ENCODE measurements at regions not wholly inside any gene's neighbourhood (a gene's known extent, or its start where the extent isn't known, plus 50 kb on each side); places are given as distances from the start of the nearest gene placed in this dataset.
A peak's percentile ranks its signal among the peaks of the same experiment; 100 is the strongest.

GRCh38 chr18:79622004-79622403 lies 57.6 kb upstream of the CTDP1 start:
- WGBS, 2 donors: 79 to 89% methylated on average over 4 of the region's 4 CpGs
- no peak for DNase-seq (ENCODE audit: low spot score in 2 of 2)
- Histone ChIP-seq H3K4me1 (peaks cover 0 to 9% (median 2%) of the 10 kb centered on the region in 4 donors), H3K27ac (no peak overlapping the region), H3K27me3 (no peaks in the 10 kb centered on the region), H3K4me3 (no peak overlapping the region), H3K9me3 (peaks cover 0 to 9% (median 0%) of the 10 kb centered on the region in 4 donors), H3K36me3 (no peaks in the 10 kb centered on the region)
- TF ChIP-seq CTCF (IDR thresholded peaks at IDR 0.05): no peak
- TF ChIP-seq EP300 (IDR thresholded peaks at IDR 0.05): no peak
- no peak for TF ChIP-seq POLR2A (IDR thresholded peaks at IDR 0.05)

- 79 to 81% methylated on average over 8 of the region's 8 CpGs for WGBS, 2 donors
- H3K36me3 ChIP-seq: no peaks in the 10 kb centered on the region
- no peak overlapping the region for H3K4me3 ChIP-seq
- H3K27ac ChIP-seq: no peak overlapping the region
- no peak for TF ChIP-seq CTCF (IDR thresholded peaks at IDR 0.05)
- no peak for TF ChIP-seq EP300 (IDR thresholded peaks at IDR 0.05)
- TF ChIP-seq POLR2A (IDR thresholded peaks at IDR 0.05): no peak
- DNase-seq (ENCODE audit: low spot score in 2 of 2): no peak
- H3K9me3 ChIP-seq: no peaks in the 10 kb centered on the region
- H3K27me3 ChIP-seq: no peaks in the 10 kb centered on the region
- H3K4me1 ChIP-seq: peaks cover 0 to 9% (median 2%) of the 10 kb centered on the region in 4 donors
Observed at GRCh38 chr18:79624356-79625170, 55.0 kb upstream of the CTDP1 start.

GRCh38 chr18:79625195-79625923 lies 54.2 kb upstream of the CTDP1 start:
- H3K27me3 ChIP-seq: no peaks in the 10 kb centered on the region
- no peak overlapping the region for H3K4me3 ChIP-seq
- WGBS, 2 donors: 54 to 63% methylated on average over 17 of the region's 17 CpGs
- peak in 1 of 2 donors; percentile 40 for TF ChIP-seq EP300 (IDR thresholded peaks at IDR 0.05)
- TF ChIP-seq CTCF (IDR thresholded peaks at IDR 0.05): no peak
- peaks cover 0 to 9% (median 2%) of the 10 kb centered on the region in 4 donors for H3K4me1 ChIP-seq
- DNase-seq (ENCODE audit: low spot score in 2 of 2): no peak
- no peak overlapping the region for H3K27ac ChIP-seq
- no peaks in the 10 kb centered on the region for H3K9me3 ChIP-seq
- no peaks in the 10 kb centered on the region for H3K36me3 ChIP-seq

GRCh38 chr18:79625924-79626561 lies 53.6 kb upstream of the CTDP1 start:
- Histone ChIP-seq H3K4me1 (peaks cover 0 to 9% (median 2%) of the 10 kb centered on the region in 4 donors), H3K27ac (no peak overlapping the region), H3K4me3 (no peak overlapping the region), H3K9me3 (no peaks in the 10 kb centered on the region), H3K36me3 (no peaks in the 10 kb centered on the region), H3K27me3 (no peaks in the 10 kb centered on the region)
- no peak for DNase-seq (ENCODE audit: low spot score in 2 of 2)
- WGBS, 2 donors: 66 to 77% methylated on average over 19 to 26 of the region's 26 CpGs
- TF ChIP-seq EP300 (IDR thresholded peaks at IDR 0.05): no peak

GRCh38 chr18:79626905-79627749 lies 52.5 kb upstream of the CTDP1 start:
- H3K27me3 ChIP-seq: no peaks in the 10 kb centered on the region
- H3K9me3 ChIP-seq: no peaks in the 10 kb centered on the region
- H3K36me3 ChIP-seq: no peaks in the 10 kb centered on the region
- DNase-seq (ENCODE audit: low spot score in 2 of 2): no peak
- no peak overlapping the region for H3K4me3 ChIP-seq
- H3K4me1 ChIP-seq: peaks cover 0 to 9% (median 2%) of the 10 kb centered on the region in 4 donors
- WGBS, 2 donors: 81 to 87% methylated on average over 35 to 45 of the region's 45 CpGs
- H3K27ac ChIP-seq: no peak overlapping the region
- TF ChIP-seq EP300 (IDR thresholded peaks at IDR 0.05) (no peak), POLR2A (IDR thresholded peaks at IDR 0.05) (no peak), CTCF (IDR thresholded peaks at IDR 0.05) (no peak)

Measured in tibial nerve (tissue), 4 donors.